Memory B cell (primary cell): ENCODE measurements at regions not wholly inside any gene's neighbourhood (a gene's known extent, or its start where the extent isn't known, plus 50 kb on each side); places are given as distances from the start of the nearest gene placed in this dataset.
"Not testable (repeated sequence)": the region's sequence is repeated elsewhere in the genome, so short reads cannot be mapped to it uniquely, and the experiment has no call there.

ENCODE experiments used
- ATAC-seq: fragments of 150-1000 bp; cut with Tn5 transposase; 2 replicates; pipeline ENCODE4 v1.10.0; 2021; ENCODE audit warnings: low read depth, mild to moderate bottlenecking, moderate library complexity
- DNase-seq, 2 donors: peaks; one replicate each; pipeline ENCODE4 v3.0.0; 2022; ENCODE audit warnings: low spot score in 2 of 2
- H3K27ac Mint-ChIP-seq: one replicate; pipeline ENCODE4 v1.8.0; 2022; ENCODE audit warnings: mild to moderate bottlenecking, moderate library complexity, mixed read lengths
- H3K27me3 Mint-ChIP-seq: one replicate; pipeline ENCODE4 v1.8.0; 2022; ENCODE audit warnings: mixed read lengths
- H3K36me3 Mint-ChIP-seq: one replicate; pipeline ENCODE4 v1.8.0; 2022; ENCODE audit warnings: mild to moderate bottlenecking, mixed read lengths
- H3K4me1 Mint-ChIP-seq: one replicate; pipeline ENCODE4 v1.8.0; 2022; ENCODE audit warnings: mixed read lengths
- H3K4me3 Mint-ChIP-seq: one replicate; pipeline ENCODE4 v1.8.0; 2022; ENCODE audit warnings: mild to moderate bottlenecking, moderate library complexity, mixed read lengths
- H3K9me3 Mint-ChIP-seq: one replicate; pipeline ENCODE4 v1.8.0; 2022; ENCODE audit warnings: mixed read lengths

GRCh38 chr4:184280591-184281071 lies 63.0 kb upstream of the ENPP6 start:
- Mint-ChIP-seq H3K36me3 (peaks cover 6% of the 10 kb centered on the region), H3K4me3 (no peak overlapping the region), H3K27ac (peak overlapping the region; percentile 62), H3K9me3 (peaks cover 6% of the 10 kb centered on the region), H3K27me3 (no peaks in the 10 kb centered on the region), H3K4me1 (peaks cover 45% of the 10 kb centered on the region)
- DNase-seq (no peak), ATAC-seq (peak; percentile 48)

DNA sequence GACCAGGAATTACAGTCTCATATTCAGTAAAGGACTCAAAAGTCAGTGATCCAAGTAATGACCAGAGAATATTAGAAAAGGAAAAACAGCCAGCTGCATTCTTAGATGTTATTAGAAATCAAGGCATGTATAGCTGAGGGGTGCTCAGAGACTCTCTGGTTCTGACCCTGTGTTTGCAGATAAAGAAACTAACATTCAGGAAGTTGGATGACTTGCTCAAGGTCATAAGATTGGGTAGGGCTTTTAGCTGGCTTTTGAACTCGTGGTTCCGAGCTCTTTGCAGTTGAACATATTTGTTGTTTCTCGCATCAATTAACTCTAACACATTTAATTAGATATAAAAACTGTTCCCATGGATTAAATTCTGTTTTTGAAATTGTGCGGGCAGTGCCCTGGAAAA lies 62.5 kb upstream of the ENPP6 start:
- no peak overlapping the region for H3K4me3 Mint-ChIP-seq
- H3K27me3 Mint-ChIP-seq, result no peaks in the 10 kb centered on the region
- no peak for DNase-seq
- H3K4me1 Mint-ChIP-seq, result peaks cover 43% of the 10 kb centered on the region
- peak overlapping the region; percentile 62 for H3K27ac Mint-ChIP-seq
- peaks cover 6% of the 10 kb centered on the region for H3K36me3 Mint-ChIP-seq
- peak; percentile 27 for ATAC-seq
- peaks cover 6% of the 10 kb centered on the region for H3K9me3 Mint-ChIP-seq

GRCh38 chr4:184279496-184280061 lies 61.9 kb upstream of the ENPP6 start:
- H3K27ac Mint-ChIP-seq, result peak overlapping the region; percentile 25
- DNase-seq (no peak), ATAC-seq (no peak)
- H3K4me1 Mint-ChIP-seq, result peaks cover 39% of the 10 kb centered on the region
- H3K4me3 Mint-ChIP-seq, result no peak overlapping the region
- peaks cover 6% of the 10 kb centered on the region for H3K9me3 Mint-ChIP-seq
- H3K27me3 Mint-ChIP-seq, result no peaks in the 10 kb centered on the region
- peaks cover 6% of the 10 kb centered on the region for H3K36me3 Mint-ChIP-seq

GRCh38 chr4:184277769-184278168 lies 60.1 kb upstream of the ENPP6 start:
- not testable (repeated sequence) for H3K27ac Mint-ChIP-seq, H3K9me3 Mint-ChIP-seq, H3K4me3 Mint-ChIP-seq, ATAC-seq, H3K36me3 Mint-ChIP-seq, H3K27me3 Mint-ChIP-seq, DNase-seq
- H3K4me1 Mint-ChIP-seq, result peaks cover 31% of the 10 kb centered on the region

DNA sequence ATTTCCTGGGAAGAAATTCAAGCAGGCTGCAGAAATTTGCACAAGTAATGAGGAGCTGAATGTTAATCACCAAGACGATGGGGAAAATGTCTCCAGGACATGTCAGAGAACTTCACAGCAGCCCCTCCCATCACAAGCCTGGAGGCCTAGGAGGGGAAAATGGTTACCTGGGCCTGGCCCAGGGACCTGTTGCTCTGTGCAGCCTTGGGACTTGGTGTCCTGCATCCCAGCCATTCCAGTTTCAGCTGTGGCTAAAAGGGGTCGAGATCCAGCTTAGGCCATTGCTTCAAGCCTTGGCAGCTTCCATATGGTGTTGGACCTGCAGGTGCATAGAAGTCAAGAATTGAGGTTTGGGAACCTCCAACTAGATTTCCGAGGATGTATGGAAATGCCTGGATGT lies 59.3 kb upstream of the ENPP6 start:
- H3K36me3 Mint-ChIP-seq, H3K27me3 Mint-ChIP-seq, H3K4me3 Mint-ChIP-seq, DNase-seq, ATAC-seq, H3K9me3 Mint-ChIP-seq: not testable (repeated sequence)
- Mint-ChIP-seq H3K4me1 (peaks cover 25% of the 10 kb centered on the region), H3K27ac (peak overlapping the region; percentile 2)

- H3K4me1 Mint-ChIP-seq, result peaks cover 19% of the 10 kb centered on the region
- H3K9me3 Mint-ChIP-seq, H3K36me3 Mint-ChIP-seq, DNase-seq, ATAC-seq, H3K27me3 Mint-ChIP-seq, H3K4me3 Mint-ChIP-seq: not testable (repeated sequence)
- peak overlapping the region; percentile 2 for H3K27ac Mint-ChIP-seq
These were observed 58.7 kb upstream of the ENPP6 start for GRCh38 chr4:184276346-184276745.

DNA sequence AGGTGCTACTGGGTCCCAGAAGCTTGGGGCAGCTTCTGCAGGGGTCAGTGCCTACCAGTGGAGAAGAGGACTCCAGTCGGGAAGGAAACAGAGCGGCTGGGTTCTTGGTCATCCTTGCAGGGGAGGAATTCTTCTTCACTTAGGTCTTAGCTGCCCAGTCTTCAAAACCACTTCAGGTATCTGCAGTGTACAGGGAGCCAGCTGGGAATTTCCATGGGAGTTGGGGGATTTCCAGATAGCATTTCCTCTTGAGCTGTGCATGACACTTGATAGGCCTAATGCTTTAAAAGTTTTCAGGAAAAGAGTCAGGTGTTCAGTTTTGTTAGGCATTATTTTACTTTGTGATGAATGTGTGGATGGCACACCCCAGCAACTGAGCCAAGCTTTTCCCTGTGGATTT lies 58.1 kb upstream of the ENPP6 start:
- DNase-seq (no peak), ATAC-seq (no peak)
- Mint-ChIP-seq H3K36me3 (peaks cover 6% of the 10 kb centered on the region), H3K27ac (no peak overlapping the region), H3K27me3 (no peaks in the 10 kb centered on the region), H3K4me3 (no peak overlapping the region), H3K4me1 (peaks cover 14% of the 10 kb centered on the region), H3K9me3 (peaks cover 6% of the 10 kb centered on the region)

DNA sequence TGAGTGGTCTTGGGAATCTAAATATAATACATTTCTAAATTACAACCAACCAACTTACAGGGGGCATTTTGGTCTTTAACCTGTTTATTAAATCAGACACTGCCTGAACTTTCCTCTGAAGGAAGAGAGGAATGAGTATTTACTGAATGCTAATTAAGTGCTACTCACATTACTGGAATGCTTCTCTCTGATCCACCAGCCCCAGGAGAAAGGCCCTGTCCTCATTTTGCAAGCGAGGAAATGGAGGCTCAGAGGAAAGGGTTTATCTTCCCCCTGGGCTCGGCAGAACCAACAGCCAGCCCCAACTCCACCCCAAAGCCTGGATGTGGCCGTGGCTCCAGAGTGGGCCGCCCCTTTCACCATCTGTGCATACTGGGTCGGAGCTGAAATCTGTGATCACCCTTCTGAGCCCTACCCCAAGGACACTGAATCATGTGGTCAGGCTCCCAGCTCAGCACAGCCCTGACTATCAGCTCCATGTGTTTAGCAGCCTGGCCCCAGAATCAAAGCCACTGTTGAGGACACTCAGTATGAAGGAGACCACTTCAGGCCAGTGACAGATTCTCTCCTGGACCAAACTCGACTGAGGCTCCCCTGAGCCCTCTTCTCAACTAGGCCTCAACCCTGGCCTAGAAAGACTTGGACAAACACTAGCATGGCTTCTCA lies 56.7 kb upstream of the ENPP6 start:
- Mint-ChIP-seq H3K9me3 (peaks cover 6% of the 10 kb centered on the region), H3K36me3 (peaks cover 6% of the 10 kb centered on the region), H3K27me3 (no peaks in the 10 kb centered on the region), H3K27ac (no peak overlapping the region), H3K4me1 (peaks cover 17% of the 10 kb centered on the region), H3K4me3 (no peak overlapping the region)
- no peak for DNase-seq
- no peak for ATAC-seq

GRCh38 chr4:184273166-184274147 lies 55.8 kb upstream of the ENPP6 start:
- Mint-ChIP-seq H3K36me3 (peaks cover 5% of the 10 kb centered on the region), H3K4me1 (peaks cover 17% of the 10 kb centered on the region), H3K27me3 (no peaks in the 10 kb centered on the region), H3K4me3 (no peak overlapping the region), H3K9me3 (peaks cover 6% of the 10 kb centered on the region), H3K27ac (no peak overlapping the region)
- ATAC-seq (no peak), DNase-seq (no peak)

GRCh38 chr4:184270808-184271413 lies 53.2 kb upstream of the ENPP6 start:
- DNase-seq (no peak), ATAC-seq (no peak)
- peaks cover 4% of the 10 kb centered on the region for H3K9me3 Mint-ChIP-seq
- H3K27me3 Mint-ChIP-seq, result no peaks in the 10 kb centered on the region
- H3K4me3 Mint-ChIP-seq, result no peak overlapping the region
- peak overlapping the region; percentile 0 for H3K27ac Mint-ChIP-seq
- peaks cover 3% of the 10 kb centered on the region for H3K36me3 Mint-ChIP-seq
- peaks cover 30% of the 10 kb centered on the region for H3K4me1 Mint-ChIP-seq

- Mint-ChIP-seq H3K36me3 (peaks cover 3% of the 10 kb centered on the region), H3K4me3 (no peak overlapping the region), H3K27ac (peak overlapping the region; percentile 0), H3K9me3 (peaks cover 4% of the 10 kb centered on the region), H3K27me3 (no peaks in the 10 kb centered on the region), H3K4me1 (peaks cover 34% of the 10 kb centered on the region)
- ATAC-seq (no peak), DNase-seq (no peak)
These were observed 52.3 kb upstream of the ENPP6 start for GRCh38 chr4:184269879-184270430.

GRCh38 chr4:184268584-184269160 lies 51.0 kb upstream of the ENPP6 start:
- DNase-seq, result no peak
- Mint-ChIP-seq H3K27me3 (no peaks in the 10 kb centered on the region), H3K4me3 (peak overlapping the region; percentile 90), H3K36me3 (peaks cover 3% of the 10 kb centered on the region), H3K9me3 (peaks cover 4% of the 10 kb centered on the region), H3K4me1 (peaks cover 37% of the 10 kb centered on the region), H3K27ac (peak overlapping the region; percentile 98)
- no peak for ATAC-seq
